ENCODE measurements at regions not wholly inside any gene's neighbourhood (a gene's known extent, or its start where the extent isn't known, plus 50 kb on each side); places are given as distances from the start of the nearest gene placed in this dataset.

- no peak for DNase-seq
Measured at GRCh38 chr3:159629329-159630084, 359.1 kb upstream of the IL12A start.

- DNase-seq, result no peak
Measured at GRCh38 chr3:159631226-159631625, 357.4 kb upstream of the IL12A start.

DNA sequence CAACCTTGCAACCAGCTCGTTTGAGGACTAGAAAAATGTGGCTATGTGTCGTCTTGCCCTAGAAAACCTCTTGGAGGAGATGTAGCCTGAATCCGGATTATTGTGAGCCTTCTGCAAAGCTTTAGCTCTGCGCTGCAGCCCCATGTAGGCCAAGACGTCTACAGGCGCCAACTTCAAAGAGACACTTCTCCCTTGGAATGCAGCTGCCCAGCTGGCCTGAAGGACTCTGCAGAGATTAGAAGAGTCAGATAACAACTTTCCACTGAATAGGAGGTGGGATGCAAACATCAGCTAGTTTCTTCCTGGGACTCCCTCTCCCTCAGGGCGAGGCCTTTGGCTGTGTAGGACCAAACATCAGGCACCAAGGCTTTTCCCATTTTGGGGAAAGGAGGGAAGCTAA lies 356.5 kb upstream of the IL12A start:
- no peak for DNase-seq

DNA sequence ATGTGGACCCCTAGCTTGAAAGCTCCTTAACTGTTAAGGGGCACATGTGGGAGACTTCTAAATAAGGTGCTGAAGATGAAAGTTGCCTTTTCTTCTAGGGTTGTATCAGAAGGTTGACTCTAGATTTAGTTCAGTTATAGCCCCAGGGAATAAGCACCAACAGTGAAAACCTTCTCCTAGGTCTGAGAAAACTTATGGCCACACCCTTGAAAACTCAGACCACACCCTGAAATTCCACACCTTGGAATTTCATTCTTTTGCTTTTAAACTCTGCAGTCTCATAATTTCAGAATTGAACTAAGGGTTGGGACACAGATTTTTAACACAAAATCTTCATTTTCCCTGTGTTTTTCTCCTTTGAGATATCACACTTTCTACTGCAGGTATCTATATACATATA lies 355.8 kb upstream of the IL12A start:
- DNase-seq, result no peak

- no peak for DNase-seq
Measured at GRCh38 chr3:159634483-159634882, 354.2 kb upstream of the IL12A start.

GRCh38 chr3:159635047-159635641 lies 353.5 kb upstream of the IL12A start:
- no peak for DNase-seq

- DNase-seq, result no peak
Measured at GRCh38 chr3:159637883-159638542, 350.6 kb upstream of the IL12A start.

DNA sequence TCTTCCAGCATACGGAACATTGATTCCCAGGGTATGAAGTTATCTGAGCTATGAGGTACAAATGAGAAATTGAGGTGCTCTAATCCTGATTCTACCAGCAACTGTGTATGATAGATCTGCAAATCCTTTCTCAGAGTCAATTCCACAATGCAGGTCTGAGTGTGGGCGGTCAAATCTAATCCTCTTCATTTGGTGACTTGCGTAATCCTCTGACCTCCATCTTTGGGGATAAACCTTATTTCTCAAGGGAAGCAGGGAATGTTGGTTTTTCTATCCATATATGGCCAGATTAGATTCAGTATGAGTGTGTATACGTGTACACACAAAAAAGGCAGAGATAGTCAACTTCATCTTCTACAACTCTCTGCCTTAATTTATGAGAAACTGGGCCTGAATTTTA lies 348.4 kb upstream of the IL12A start:
- DNase-seq, result no peak

GRCh38 chr3:159643406-159643805 lies 345.2 kb upstream of the IL12A start:
- DNase-seq, result no peak

DNA sequence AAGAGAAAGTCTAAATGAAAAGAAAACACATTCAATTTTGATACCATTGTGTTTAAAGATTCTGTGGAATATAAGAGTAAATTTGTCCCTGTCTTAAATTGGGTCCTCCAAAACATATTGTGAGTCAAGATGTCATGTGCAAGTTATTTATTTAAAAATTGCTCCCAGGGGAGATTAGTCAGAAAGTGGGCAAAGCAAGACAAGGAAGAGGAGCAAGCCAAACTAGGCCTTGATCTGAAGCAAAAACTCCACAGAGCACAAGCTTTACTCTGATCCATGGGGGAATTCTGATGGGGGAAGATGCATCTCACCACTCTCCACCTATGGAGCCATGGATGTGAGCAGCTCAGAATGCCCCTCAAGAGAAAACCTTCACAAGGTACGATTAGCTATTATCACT lies 342.8 kb upstream of the IL12A start:
- no peak for DNase-seq

- DNase-seq, result no peak
Measured at GRCh38 chr3:159649951-159650350, 338.7 kb upstream of the IL12A start.

- no peak for DNase-seq
Measured at GRCh38 chr3:159650726-159651125, 337.9 kb upstream of the IL12A start.

DNA sequence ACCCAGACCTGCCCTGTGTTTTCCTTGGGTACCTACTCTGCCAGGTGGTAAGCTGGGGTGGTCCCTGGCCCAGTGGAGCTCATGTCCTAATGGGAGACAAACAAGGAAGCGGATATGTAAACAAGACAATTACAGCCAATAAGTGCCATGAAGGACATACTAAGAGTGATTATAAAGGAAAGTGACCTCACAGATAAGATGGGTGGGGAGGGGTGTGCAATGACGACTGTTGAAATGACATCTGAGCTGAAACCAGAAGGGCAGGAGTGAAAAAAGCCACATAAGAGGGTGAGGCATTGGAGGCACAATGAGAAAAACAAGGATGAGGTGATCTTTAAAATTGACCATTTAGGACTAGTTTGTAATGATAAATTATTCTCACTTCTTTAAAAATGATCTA lies 336.2 kb upstream of the IL12A start:
- no peak for DNase-seq

- no peak for DNase-seq
Measured at GRCh38 chr3:159654183-159655134, 334.2 kb upstream of the IL12A start.

GRCh38 chr3:159655202-159655601 lies 333.4 kb upstream of the IL12A start:
- DNase-seq, result no peak

DNA sequence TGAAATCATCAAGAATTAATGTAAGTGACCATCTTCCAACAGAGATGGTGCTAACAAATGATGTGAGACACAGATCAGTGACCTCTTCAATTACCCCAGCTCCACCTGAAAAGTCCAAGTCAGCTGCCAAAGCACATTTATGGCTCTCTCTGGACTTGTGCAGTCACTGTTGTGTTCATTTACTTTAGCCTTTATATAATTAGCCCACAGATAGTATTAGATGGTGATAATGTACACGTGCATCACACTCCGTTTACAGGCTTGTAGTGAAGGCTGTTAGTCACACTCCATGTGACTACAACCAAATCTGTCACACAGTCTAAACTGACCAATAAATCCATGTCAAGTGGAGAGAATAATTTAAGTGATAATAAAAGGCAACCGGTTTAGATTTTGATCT lies 331.5 kb upstream of the IL12A start:
- no peak for DNase-seq

- DNase-seq, result no peak
Measured at GRCh38 chr3:159657629-159658028, 331.0 kb upstream of the IL12A start.

GRCh38 chr3:159660326-159660725 lies 328.3 kb upstream of the IL12A start:
- no peak for DNase-seq

- DNase-seq, result no peak
Measured at GRCh38 chr3:159660901-159661300, 327.7 kb upstream of the IL12A start.

GRCh38 chr3:159662549-159662948 lies 326.1 kb upstream of the IL12A start:
- DNase-seq, result no peak

DNA sequence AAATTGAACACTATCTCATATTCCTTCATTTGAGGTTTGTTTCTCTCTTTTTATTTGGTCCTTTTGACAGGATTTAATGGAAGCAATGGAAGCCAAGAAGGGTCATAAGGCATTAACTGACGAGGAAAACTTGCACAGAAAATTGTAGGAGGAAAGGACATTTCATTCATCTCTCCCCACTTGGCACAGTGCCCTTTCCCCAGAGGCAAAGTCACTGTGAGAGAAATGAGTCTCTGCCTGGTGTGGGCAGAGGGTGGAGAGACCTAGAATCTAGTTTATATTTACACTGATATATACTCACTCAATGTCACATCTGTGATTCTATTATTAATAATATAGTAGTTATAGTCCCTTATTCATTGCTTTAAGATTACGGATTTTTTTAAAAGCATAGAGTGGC lies 324.6 kb upstream of the IL12A start:
- no peak for DNase-seq

GRCh38 chr3:159664653-159665052 lies 324.0 kb upstream of the IL12A start:
- DNase-seq, result no peak

GRCh38 chr3:159667261-159667660 lies 321.4 kb upstream of the IL12A start:
- no peak for DNase-seq
